Activated effector memory CD4-positive, alpha-beta T cell treated with Interleukin-2 at 50 U/mL for 16 hours (primary cell): ENCODE measurements at regions not wholly inside any gene's neighbourhood (a gene's known extent, or its start where the extent isn't known, plus 50 kb on each side); places are given as distances from the start of the nearest gene placed in this dataset.
"Not testable (repeated sequence)": the region's sequence is repeated elsewhere in the genome, so short reads cannot be mapped to it uniquely, and the experiment has no call there.

Experiments used
- DNase-seq: peaks from one replicate; pipeline ENCODE4 v3.0.0-alpha.2; 2020

GRCh38 chr5:102666164-102666946 is 88.8 kb upstream of the PAM start:
- no peak for DNase-seq

GRCh38 chr5:102668220-102668932 is 86.7 kb upstream of the PAM start:
- no peak for DNase-seq

- DNase-seq: no peak
Observed at GRCh38 chr5:102670224-102670836, 84.8 kb upstream of the PAM start.

GRCh38 chr5:102671033-102671734 is 83.9 kb upstream of the PAM start:
- not testable (repeated sequence) for DNase-seq

GRCh38 chr5:102678267-102679058 is 76.6 kb upstream of the PAM start:
- DNase-seq: no peak

GRCh38 chr5:102681403-102681983 is 73.6 kb upstream of the PAM start:
- DNase-seq: peak; percentile 16

GRCh38 chr5:102682101-102682647 is 72.9 kb upstream of the PAM start:
- DNase-seq: no peak

- DNase-seq: not testable (repeated sequence)
Observed at GRCh38 chr5:102688076-102688475, 67.0 kb upstream of the PAM start.

GRCh38 chr5:102688581-102689342 is 66.3 kb upstream of the PAM start:
- not testable (repeated sequence) for DNase-seq

GRCh38 chr5:102690910-102691309 is 64.2 kb upstream of the PAM start:
- no peak for DNase-seq

GRCh38 chr5:102691434-102691833 is 63.7 kb upstream of the PAM start:
- DNase-seq: no peak

- no peak for DNase-seq
Observed at GRCh38 chr5:102700120-102700831, 54.8 kb upstream of the PAM start.

GRCh38 chr5:102700916-102701315 is 54.2 kb upstream of the PAM start:
- no peak for DNase-seq

GRCh38 chr5:102701748-102702147 is 53.4 kb upstream of the PAM start:
- no peak for DNase-seq
